SK-MEL-5 (cell line): ENCODE measurements at regions not wholly inside any gene's neighbourhood (a gene's known extent, or its start where the extent isn't known, plus 50 kb on each side); places are given as distances from the start of the nearest gene placed in this dataset.
"Not testable (repeated sequence)": the region's sequence is repeated elsewhere in the genome, so short reads cannot be mapped to it uniquely, and the experiment has no call there.

Experiments
- DNase-seq: peaks from one replicate; pipeline ENCODE4 v3.0.0-alpha.2; 2016; ENCODE audit warnings: low read depth, low spot score
- in situ Hi-C: cut with HindIII; loops from 2 replicates; pipeline ENCODE4 v1.10.0; 2016; ENCODE audit warnings: low sequenced_read_pairs, high pct_unique_total_duplicates, low pct_unique_long_range_greater_than_20kb

DNA sequence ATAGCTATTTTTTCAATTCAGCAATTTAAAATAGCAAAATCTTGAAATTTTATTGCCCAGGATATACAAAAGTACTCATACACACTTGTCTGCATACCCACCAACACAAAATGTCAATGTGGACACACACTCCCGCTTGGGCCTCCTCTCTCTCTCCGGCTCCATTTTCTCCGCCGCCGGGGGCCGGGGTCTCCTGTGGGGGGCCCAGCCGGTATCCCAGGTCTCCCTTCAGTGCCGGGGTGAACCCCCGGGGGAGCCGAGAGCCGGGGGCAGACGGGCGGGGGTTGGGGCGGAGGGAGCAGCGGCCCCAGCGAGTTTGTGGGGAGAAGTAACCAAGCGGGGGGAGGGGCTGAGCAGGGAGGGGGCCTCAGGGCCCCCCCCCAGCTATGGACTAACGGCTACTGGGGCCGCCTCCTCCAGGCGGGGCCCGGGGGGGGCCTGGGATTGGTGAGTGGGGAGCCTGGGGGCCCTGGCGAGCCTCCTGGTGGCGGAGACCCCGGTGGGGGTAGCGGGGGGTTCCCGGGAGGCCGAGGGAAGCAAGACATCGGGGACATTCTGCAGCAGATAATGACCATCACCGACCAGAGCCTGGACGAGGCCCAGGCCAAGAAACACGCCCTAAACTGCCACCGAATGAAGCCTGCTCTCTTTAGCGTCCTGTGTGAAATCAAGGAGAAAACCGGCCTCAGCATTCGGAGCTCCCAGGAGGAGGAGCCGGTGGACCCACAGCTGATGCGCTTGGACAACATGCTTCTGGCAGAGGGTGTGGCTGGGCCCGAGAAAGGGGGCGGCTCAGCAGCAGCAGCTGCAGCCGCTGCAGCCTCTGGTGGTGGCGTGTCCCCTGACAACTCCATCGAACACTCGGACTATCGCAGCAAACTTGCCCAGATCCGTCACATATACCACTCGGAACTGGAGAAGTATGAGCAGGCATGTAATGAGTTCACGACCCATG is 56.6 kb downstream of the CHST2 start:
- in situ Hi-C loops, DNase-seq: not testable (repeated sequence)

DNA sequence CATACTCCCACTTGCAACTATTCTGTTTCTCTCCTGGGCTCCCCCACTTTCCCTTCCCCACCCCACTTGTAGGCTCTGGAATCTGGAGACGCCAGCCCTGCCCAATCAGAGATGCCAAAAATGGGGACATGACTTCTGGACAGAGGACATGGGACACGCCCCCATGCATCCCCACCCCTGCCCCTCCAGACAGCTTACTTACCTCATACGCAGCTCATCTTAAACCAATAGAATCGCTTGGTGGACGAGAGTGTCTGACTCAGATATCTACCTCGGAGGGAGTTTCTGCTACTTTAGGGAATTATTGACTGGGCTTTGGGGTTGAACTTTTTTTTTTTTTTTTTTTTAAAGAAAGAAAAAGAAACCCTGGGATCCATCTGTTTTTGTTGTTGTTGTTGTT is 58.4 kb downstream of the CHST2 start:
- in situ Hi-C loops, DNase-seq: not testable (repeated sequence)

GRCh38 chr3:143178775-143179548 is 59.4 kb downstream of the CHST2 start:
- DNase-seq, in situ Hi-C loops: not testable (repeated sequence)

DNA sequence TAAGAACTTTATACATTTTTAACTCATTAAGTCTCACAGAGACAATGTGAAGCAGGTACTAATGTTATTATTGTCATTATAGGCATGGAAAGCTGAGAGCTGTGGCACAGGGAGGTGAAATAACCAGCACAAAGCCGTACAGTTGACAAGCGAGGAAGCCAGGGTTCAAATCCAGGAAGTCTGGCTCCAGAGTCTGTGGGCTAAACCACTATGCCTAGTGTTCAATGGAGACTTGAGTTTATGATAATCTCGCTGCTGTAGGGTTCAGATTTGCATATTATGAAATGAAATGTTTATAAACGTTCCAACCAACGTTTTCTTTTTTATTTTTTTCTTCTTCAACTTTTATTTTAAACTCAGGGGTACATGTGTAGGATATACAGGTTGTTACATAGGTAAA is 60.0 kb downstream of the CHST2 start:
- in situ Hi-C loops = no loop called here
- DNase-seq = no peak

DNA sequence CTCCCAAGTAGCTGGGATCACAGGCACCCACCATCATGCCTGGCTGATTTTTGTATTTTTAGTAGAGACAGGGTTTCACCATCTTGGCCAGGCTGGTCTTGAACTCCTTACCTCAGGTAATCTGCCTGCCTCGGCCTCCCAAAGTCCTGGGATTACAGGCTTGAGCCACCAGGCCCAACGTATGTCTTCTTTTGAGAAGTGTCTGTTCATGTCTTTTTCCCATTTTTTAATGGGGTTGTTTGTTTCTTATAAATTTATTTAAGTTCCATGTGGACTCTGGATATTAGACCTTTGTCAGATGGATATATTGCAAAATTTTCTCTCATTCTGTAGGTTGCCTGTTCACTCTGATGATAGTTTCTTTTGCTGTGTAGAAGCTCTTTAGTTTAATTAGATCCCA is 61.3 kb downstream of the CHST2 start:
- DNase-seq, in situ Hi-C loops: not testable (repeated sequence)

- in situ Hi-C loops, DNase-seq: not testable (repeated sequence)
Measured at GRCh38 chr3:143181977-143182376, 62.4 kb downstream of the CHST2 start.

DNA sequence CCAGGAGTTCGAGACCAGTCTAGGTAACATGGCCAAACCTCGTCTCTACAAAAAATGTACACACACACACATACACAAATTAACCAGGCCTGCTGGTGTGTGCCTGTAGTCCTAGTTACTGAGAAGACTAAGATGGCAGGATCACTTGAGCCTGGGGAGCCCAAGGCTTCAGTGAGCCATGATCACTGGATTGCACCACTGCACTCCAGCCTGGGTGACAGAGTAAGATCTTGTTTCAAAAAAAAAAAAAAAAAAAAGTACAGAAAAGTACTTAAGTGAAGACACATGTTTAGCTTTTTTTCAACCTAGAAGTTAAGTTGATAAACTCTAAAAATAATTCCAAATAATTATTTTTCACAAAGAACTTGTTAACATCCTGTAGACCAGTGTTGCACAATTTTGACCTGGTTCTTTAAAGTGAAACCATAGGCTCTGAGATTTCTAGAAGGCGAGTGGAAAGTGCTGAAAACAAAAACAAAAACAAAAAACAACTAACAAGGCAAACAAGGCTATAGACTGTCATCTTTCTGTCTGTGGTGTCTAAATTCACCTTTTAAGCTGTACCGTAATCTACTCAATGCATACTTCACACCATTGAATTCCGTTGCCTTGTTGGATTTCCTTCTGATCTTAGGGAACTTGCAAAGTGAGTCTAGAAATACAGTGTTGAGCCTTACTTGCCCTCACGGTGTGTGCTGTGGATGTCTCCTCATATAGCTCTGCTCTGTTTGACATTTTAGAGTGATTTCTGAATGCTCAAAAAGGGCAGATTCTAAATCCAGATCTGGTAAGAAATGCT is 63.5 kb downstream of the CHST2 start:
- in situ Hi-C loops = no loop called here
- DNase-seq = no peak

- in situ Hi-C loops = no loop called here
- no peak for DNase-seq
Measured at GRCh38 chr3:143183665-143183964, 64.0 kb downstream of the CHST2 start.

DNA sequence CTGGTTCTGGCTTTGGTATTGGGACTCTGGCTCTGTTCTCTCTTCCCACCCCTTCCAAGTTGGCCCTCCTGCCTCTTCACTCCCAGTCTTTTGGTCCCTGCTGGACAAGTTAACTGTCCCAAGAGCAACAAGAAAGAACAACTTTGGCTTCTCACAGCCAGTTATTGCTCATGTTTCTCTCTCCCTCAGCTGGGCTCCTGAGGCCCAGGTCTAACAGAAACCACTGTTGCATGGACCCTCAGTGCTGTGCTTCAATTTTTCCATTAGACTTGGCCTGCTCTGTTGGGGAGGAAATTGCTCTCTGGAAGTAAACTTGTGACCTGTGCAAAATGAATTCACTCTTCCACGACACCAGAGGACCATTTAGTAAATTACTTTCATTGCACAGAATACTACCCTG is 64.5 kb downstream of the CHST2 start:
- DNase-seq = no peak
- in situ Hi-C loops = no loop called here

DNA sequence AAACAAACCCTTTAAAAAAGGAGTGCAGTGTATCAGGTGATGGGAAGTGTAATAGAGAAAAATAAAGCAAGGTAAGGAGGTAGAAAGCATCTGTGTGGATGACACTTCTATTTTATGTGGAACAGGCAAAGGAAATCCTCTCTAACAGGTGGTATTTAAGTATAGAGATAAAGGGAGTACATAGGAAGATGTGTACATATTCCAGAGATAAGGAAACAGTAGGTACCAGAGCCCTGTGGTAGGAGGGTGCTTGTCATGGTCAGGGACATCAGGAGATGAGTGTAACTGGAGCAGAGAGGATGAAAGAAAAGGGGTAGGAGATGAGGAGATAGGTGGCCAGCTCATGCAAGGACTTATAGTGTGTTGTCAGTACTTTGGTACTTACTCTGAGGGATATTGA is 65.8 kb downstream of the CHST2 start:
- in situ Hi-C loops = no loop called here
- DNase-seq = no peak

GRCh38 chr3:143187111-143187510 is 67.5 kb downstream of the CHST2 start:
- in situ Hi-C loops = no loop called here
- DNase-seq = no peak

- no peak for DNase-seq
- in situ Hi-C loops = no loop called here
Measured at GRCh38 chr3:143188881-143189280, 69.3 kb downstream of the CHST2 start.

DNA sequence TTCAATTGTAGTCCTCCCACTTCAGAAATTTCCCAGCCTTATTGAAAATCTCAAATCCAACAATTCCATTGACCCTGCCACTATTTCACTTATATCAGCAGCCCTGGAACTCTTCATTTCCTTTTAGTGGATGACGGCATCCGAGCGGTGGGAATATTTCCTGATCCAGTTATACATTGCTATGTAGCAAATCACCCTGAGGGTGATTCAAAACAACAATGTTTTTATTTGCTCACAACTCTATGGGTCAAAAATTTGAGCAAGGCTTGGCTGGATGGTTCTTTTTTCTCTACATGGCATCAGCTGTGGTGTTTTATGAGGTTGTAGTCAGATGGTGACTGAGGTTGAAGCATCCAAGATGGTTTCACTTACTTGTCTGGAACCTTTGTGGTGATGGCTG is 70.5 kb downstream of the CHST2 start:
- in situ Hi-C loops = no loop called here
- DNase-seq = no peak

DNA sequence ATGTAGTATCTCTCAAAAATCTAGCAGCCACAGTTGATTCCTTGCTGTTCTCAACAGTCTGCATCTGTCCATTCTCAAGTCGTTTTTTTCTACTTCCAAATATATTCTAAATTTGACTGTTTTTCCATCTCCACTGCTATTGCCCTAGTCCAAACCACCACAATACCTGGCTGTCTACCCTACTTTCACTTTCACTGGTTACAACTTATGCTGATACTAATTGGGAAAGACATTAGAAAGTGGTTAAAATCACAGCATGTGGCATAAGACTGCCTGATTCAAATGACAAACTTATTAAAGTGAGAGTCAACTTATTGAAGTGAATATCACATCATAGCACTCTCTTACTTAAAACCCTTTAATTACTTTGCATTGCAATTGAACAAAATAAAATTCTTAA is 72.6 kb downstream of the CHST2 start:
- no peak for DNase-seq
- in situ Hi-C loops = no loop called here

- in situ Hi-C loops = no loop called here
- DNase-seq = no peak
Measured at GRCh38 chr3:143200001-143200924, 80.7 kb downstream of the CHST2 start.

DNA sequence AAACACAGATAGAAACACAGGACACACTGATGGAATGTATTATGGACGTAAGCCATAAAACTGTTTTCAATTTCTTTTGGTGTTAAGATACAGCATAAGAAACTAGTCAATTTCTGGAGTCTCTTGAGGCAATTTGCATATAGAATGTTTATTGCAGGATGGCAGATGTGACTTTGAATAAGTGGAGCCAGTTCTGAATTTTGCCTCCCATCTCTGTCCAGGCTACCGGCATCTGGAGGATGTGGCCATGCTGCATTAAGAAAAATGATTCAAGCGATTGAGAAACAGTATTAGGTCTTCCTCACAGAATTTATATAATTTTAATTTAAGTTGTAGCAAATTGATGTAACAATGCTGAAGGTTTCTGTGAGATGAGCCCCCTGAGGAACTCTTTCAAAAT is 81.5 kb downstream of the CHST2 start:
- in situ Hi-C loops = no loop called here
- no peak for DNase-seq
